HG03558 (cell line): ENCODE measurements at regions not wholly inside any gene's neighbourhood (a gene's known extent, or its start where the extent isn't known, plus 50 kb on each side); places are given as distances from the start of the nearest gene placed in this dataset.

Experiments used
- ATAC-seq: cut with Tn5 transposase; IDR thresholded peaks from one replicate; pipeline ENCODE4 v1.9.1; 2021; ENCODE audit warnings: moderate number of reproducible peaks; ENCODE audit not compliant: unreplicated experiment; ENCODE audit errors: extremely low read depth

DNA sequence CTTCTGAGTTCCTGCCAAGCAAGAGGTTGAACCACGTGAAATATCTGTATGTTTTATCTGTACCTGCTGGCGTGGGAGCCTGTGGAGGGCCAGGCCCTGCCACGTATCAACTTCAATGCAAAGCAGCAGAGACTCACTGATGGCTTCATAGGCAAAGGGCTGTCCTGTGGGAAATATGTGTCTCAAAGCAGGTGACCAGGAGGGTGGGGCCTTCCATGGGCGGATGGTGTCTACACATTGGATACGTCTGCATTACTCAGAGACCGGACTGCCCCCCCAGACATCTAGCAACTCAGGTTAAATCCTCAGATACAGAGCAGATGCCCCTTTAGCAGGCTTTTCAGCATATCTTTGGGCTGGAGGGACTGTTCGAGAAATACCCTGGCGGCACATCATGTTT lies 210.8 kb upstream of the C1orf174 start:
- ATAC-seq, result no peak

DNA sequence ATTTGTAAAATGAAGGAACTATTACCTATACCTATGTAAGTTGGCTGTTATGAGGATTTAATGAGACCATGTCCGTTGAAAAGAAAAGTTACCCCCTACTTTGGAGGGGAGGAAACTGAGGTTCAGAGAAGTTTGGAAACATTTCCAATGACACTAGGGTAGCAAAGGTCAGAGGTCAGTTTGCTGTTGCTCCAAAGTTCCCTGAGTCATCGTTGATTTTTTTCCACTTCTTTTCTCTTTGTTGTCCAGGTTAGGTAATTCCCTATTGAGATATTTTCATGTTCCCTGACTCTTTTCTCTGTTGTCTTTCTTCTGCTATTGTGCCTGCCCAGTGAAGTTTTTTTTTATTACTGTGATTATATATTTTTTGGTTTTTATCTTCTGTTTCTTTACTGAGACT lies 213.8 kb upstream of the C1orf174 start:
- no peak for ATAC-seq

DNA sequence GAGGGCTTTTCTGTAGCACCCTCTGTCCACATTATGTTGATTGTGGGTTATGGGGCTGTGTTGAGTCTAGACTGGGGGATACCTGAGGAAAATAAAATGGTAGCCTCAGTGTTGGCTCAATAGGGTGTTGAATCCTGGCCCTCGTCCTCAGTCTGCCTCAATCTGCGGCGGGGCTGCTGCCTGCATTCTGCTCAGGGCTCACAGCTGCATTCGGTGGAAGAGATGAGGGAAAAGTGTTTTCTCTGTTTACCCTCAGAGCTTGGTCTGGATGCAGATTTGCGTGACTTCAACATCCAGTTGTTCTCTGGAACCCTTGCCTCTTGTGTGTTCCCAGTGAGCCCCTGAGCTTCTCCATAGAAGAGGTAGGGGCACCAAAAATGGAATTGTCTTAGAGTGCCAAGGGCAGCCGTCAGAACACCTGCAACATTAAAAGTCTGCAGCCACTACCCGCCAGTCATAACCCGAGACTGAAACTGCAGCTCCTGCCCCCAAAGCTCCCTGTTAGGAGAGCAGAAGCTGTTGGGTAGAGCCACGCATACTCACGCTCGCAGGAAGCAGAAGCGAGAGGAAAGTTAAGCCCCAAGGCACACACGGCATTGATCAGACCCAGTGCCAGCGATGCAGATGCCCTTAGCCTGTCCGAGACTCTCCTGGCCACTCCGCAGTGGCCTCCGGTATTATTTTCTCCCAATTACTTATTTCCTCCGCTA lies 215.3 kb upstream of the C1orf174 start:
- ATAC-seq, result no peak

DNA sequence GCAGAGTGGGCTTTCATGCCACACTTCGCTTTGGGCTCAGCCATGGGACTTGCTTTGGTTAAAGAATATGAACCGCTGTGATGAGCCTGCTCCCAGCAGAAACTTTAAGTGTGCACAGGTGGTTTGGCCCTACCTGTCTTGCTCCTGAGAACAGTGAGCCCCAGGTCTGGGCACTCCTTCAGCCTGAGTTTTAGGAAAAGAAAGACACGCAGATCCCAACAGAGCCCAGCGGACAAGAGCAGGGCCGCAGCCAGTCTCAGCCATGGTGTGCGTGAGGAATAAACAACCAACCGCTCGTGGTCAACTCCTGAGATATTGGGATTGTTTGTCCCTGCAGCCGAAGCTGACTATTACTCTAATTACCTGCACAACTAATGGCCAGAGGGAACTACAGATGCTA lies 217.1 kb upstream of the C1orf174 start:
- no peak for ATAC-seq

DNA sequence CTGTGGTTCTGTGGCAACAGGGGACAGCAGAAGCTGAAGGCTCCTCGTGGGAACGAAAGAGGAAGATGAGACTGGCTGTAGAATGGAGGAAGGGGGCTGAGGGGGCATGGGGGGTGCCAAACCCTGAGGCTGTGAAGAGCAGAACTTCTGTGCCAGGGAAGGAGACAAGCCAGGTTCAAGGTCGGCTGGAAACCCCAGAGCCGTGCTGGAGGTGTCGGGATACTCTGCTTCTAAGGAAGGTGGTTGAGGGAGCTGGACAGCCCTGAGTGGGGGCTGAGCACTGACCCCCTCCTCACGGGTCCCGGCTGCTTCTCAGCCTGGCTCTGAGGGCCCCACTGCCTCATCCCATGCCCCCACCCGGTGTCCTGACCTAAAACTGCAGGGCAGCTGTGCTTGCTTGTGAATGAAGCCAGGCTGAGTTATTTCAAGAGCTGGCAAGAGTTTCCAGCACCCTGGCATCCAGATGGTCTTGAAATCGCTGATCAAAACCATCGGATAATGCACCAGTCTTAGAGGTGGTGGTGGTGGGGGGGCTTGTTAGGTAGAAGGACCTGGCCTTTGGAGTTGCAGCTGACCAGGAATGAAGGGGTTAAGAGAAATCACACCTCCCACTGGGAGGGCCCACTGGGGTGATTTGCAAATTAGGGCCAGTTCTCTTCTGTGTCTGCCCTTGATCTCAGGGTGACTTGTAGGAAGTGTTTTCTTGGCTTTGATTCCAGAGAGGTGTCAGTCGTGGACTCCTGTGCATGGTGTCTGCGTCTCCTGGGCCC lies 218.9 kb upstream of the C1orf174 start:
- no peak for ATAC-seq

DNA sequence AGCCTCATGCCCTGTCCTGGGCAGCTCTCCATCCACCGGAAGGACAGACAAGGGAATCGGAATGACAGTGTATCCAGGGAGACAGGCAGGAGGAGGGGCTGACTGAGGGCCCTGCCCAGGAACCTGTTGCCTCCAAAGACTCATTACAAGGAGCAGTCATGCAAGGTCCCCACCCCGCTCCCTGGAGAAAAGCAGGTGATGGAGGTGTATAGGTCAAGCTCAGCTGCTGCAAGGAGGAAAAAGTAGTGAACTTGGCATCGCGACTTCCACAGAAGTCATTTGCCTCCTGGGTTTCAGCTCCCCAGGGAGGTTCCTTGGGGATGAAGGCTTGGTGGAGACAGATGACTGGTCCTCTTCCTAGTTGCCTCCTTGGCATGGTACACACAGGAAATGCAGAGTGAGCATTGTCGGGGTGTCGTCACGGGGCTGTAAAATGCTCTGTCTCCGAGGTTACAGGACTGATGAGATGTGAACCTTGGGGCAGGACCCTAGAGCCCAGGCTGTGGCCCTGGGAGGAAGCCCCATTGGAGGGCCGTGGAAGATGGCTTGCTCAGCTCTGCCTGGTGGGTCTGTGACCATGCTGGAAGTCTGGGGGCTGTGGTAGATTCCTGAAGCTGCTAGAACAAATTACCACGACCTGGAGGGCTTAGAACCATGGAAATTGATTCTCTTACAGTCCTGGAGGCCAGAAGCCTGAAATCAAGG lies 219.6 kb upstream of the C1orf174 start:
- ATAC-seq, result no peak

DNA sequence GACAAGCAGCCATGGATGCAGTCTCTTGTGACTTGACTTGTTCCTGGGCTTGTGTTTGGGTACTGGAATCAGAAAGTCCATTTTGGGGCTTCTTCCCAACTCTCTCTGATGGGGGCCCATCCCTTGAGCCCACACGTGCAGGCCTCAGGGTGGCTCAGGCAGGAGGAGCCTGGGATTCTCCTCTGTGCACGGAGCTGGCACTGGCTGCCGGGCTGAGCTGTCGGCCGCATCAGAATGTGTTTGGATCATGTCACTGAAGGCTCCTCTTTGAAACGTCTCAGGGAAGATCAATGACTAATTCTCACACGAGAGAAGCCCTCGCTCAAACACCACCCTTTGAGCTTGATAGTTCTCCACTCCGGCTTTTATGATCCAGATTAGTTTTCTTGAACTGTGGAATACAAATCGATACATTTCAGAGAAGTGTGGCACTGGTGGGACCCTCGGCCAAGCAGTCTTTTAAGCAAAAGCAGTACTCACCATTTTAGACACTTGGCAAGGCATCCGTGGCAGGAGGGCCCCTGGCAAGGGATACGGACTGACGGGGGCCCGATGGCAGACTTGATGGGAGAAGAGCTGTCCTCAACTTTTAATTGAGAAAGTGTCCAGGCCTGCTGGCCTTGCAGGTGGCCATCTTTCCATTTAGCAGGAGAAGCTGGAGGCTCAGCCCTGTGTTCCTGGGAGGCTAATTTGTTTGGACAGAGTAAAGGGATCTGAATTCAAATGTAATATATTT lies 220.7 kb upstream of the C1orf174 start:
- no peak for ATAC-seq

DNA sequence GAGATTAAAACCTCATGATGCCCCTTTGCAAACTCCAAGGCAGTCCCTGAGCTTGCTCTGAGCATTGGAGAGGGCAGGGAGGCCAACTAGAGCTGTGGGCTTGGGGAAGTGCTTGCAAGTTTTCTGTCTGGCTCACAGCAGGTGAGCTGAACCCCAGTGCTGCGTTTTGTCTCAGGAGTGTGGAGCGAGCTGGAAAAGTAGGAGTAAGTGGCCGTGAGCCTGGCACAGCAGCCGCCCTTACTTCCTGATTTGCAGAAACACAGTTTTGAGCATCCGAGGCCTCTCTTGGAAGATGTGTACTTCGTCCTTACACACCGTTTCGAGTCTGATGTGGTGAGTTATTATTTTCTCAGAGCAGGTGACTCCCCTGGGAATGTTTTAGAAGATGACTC lies 221.2 kb upstream of the C1orf174 start:
- ATAC-seq, result no peak

DNA sequence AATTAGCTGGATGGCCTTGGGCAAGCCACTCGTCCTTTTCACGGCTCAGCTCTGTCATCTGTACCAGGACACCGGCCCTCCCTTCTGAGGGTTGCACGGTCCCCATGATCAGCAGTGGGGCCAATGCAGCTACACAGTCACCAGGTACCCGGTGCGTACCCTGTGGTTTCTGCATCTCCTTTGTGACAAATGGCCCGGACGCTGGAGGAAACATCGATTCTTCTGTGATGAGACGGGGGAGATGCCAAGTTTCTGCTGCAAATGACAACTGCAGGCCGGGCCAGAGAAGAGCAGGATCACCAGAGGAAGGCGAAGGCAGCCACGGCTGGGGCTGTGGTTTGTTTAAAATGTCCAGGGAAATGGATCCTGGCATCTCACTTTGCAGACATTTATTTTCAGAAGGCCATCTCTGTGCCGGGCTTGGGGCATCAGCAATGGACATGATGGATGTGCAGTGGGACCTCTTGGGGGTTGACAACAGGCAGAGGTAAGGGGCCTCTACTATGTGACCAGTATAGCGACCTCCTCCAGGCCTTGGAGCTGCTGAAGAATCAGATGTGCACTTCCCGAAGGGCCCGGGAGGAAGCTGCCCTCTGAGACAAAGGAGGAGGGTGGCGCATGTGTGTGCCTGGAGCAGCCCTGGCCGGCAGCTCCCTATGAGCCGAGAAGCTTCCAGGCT lies 221.9 kb upstream of the C1orf174 start:
- ATAC-seq, result no peak

DNA sequence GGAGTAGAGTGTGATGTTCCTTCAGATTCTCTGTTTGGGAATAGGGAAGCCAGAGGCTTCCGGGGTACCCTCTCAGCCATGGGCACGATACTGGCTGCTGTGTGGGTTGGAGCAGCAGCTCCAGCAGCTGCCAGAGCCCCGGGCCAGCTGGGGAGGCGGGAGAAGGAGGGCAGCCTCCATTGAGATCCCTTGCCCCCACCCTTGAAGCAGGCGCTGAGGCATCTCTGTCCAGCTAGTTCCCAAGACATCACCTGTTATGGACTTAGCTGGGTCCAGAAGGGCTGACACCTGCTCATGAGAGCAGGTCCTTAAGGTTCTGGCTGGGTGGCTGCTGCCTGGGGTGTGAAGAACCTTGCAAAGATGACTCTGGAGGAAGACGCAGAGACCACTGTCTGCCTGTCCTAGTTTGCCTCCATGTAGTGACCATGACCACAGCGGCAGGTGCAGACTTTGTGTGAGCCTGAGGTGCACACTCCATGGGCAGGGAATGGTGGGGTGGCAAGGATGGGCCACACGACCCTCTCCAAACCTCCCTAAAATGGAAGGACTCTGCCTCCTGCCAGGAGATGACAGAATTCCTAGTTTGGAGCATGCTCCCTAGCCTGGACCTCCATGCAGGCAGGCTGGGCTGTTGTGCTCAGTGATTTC lies 222.6 kb upstream of the C1orf174 start:
- no peak for ATAC-seq

DNA sequence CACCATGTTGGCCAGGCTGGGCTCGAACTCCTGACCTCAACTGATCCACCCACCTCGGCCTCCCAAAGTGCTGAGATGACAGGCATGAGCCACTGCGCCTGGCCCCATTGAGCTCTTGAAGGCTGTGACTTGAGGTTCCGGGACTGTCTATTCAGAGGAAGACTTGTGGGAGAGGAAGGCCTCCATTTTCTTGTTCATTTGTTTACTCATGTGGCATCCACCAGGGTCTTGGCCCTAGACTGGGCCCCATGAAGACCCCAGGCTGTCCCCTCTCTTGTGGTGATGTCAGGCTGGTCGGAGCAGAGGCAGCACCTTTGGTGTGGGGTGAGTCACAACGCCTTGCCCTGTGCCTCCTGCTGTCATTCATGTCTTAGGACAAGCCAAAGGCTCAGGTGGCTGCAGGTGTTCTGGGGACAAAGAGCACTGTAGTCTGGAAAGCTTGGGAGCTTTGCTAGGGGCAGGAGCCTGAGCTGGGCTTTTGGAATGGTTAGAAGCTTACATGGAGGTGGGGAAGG lies 224.6 kb upstream of the C1orf174 start:
- no peak for ATAC-seq

DNA sequence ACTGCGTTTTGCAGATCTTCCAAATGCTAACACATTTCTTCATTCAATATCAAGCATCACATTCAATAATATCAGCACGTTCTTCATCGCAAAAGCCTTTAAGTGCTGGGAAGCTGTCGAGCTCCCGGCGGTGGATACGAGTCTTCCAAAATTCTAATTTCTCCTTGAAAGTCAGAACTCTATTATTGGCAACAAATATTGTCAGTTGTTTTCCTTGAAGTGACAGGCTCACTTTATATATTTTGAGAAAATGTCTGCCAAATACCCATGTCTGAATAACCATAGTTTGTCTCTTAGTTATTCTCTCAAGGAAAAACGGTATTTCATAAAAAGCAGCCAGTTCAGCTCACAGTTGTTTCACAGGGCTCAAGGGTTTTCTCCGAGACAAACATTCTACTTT lies 226.2 kb upstream of the C1orf174 start:
- no peak for ATAC-seq

DNA sequence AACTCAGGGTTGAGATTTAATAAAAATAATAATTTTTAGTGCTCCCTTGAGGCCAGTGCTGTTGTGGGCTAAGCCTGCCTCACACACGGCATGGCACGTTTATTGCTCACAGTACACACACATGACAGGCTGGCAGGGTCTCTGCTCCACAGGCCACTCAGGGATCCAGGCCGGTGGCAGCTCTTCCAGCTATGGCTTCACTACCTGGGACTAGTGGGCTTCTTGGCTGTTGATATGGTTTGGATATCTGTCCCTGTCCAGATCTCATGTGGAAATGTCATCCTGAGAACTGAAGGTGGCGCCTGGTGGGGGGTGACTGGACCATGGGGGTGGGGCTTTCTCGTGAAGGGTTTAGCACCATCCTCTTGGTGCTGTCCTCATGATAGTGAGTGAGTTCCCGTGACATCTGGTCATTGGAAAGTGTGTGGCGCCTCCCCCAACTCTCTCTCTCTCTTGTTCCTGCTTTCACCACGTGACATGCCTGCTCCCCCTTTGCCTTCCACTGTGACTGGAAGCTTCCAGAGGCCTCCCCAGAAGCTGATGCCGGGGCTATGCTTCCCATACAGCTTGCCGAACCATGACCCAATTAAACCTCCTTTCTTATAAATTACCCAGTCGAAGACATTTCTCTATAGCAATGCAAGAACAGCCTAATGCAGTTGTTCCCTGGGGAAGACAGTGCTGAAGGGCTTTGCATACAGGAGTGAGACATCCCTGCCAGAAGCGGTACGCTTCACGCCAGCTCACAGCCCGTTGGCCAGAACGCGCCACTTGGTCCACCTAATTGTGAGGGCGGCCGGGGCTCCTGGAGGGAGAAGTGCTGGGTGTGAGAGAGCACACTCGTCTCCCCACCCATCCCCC lies 226.9 kb upstream of the C1orf174 start:
- no peak for ATAC-seq

DNA sequence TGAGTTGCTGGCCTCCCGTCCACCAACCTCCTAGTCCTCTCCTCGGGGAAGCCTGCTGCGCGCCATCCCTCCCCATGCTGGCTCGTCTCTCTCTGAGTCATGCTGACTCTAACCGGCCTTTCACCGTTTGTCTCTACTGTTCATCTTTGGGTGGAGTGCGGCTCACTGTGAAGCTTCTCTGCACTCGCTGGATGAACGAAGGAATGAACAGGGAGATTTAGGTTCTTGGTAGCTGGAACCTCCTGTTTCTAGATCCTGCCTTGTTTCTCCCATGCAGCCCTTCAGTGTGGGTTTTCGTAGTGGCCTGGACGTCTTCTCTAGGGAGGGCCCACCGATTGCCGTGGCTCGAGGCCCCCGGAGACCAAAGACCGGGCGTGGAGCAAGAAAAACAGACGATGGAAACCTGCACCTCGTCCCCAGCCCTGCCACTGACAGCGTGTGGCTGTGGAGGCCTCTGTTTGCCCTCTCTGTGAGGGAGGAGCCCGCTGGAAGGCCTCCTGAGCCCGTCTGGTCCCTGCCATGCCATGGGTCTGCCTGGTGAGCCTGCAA lies 227.6 kb upstream of the C1orf174 start:
- no peak for ATAC-seq

DNA sequence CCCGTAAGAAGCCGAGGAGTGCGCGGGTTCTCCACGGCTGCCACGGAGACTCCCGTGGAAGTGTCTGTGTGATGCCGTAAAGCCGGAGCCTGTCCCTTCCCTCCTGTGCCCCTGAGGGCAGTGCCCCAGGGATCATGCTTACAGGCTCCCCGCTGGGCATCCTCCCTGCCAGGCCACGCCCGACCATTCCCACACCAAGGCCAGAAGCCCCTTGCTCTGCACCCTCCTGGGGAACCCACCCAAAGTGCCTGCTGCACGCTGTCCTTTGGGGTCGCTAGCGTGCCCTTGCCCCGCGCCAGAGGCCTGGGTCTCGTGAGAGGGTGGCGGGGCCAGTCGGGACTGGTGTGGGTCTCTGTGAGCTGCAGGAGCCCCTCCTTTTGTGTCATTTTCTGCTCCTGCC lies 228.5 kb upstream of the C1orf174 start:
- no peak for ATAC-seq

DNA sequence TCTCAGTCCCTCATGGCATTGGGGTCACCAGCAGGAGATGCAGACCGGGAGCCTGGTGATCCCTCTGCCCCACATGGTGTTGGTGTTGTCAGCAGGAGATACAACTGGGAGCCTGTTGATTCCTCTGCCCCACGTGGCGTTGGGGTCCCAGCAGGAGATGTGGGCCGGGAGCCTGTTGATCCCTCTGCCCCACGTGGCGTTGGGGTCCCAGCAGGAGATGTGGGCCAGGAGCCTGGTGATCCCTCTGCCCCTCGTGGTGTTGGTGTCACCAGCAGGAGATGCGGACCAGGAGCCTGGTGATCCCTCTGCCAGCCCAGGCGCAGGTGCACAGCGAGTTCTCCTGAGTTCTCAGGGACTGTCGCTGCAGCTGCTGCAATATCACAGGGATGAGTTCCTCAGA lies 229.6 kb upstream of the C1orf174 start:
- no peak for ATAC-seq

DNA sequence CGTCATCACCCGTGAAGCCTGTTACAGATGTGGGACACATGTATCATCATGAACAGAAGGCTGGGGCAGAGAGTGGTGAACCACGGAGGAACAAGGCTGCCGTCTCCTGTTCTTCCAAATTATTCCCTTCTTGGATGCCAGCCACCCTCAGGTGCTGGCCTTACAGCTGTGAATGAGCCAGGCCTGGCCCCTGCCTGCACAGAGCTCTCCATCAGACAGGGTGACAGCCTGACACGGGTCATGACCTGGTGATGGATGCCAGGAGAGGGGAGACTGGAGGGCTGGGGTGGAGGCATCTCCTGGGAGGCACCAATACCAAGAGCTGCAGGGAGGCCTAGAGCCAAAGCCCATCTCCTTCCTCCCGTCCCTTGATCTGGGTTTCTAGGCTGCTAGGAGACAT lies 230.0 kb upstream of the C1orf174 start:
- ATAC-seq, result no peak

DNA sequence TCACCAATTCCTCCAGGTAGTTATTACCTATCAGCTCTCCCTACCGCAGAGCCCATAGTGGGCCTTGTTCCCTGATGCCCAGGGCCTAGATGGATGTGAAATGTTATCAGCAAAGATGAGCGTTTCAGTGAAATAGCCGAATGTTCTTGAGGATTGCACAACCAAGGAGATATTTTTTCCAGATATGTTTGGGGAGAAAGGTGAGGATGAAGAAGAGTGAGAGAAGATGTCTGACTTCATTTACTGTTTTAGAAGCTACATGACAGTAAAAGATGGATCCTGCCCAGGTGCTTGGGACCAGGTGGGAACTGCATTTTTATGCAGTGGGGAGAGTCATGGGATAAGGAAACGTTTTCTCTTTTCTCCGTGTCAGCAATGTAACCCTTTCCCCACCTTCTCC lies 231.7 kb upstream of the C1orf174 start:
- ATAC-seq, result no peak
